ENCODE measurements at regions not wholly inside any gene's neighbourhood (a gene's known extent, or its start where the extent isn't known, plus 50 kb on each side); places are given as distances from the start of the nearest gene placed in this dataset.
"Not testable (repeated sequence)": the region's sequence is repeated elsewhere in the genome, so short reads cannot be mapped to it uniquely, and the experiment has no call there.

GRCh38 chr5:17831279-17831678 lies 197.0 kb downstream of the TAF11L14 start:
- no peak for DNase-seq

- no peak for DNase-seq
These were observed 198.9 kb downstream of the TAF11L14 start for GRCh38 chr5:17832949-17833745.

- no peak for DNase-seq
These were observed 203.5 kb downstream of the TAF11L14 start for GRCh38 chr5:17837757-17838156.

- DNase-seq: no peak
These were observed 204.2 kb downstream of the TAF11L14 start for GRCh38 chr5:17838469-17838868.

- DNase-seq: no peak
These were observed 205.6 kb downstream of the TAF11L14 start for GRCh38 chr5:17839848-17840247.

- no peak for DNase-seq
These were observed 212.2 kb downstream of the TAF11L14 start for GRCh38 chr5:17846496-17846895.

- no peak for DNase-seq
These were observed 213.0 kb downstream of the TAF11L14 start for GRCh38 chr5:17847286-17847685.

GRCh38 chr5:17852111-17852510 lies 217.9 kb downstream of the TAF11L14 start:
- no peak for DNase-seq

- no peak for DNase-seq
These were observed 218.5 kb downstream of the TAF11L14 start for GRCh38 chr5:17852740-17853139.

GRCh38 chr5:17854901-17855300 lies 220.6 kb downstream of the TAF11L14 start:
- DNase-seq: no peak

- DNase-seq: no peak
These were observed 226.5 kb downstream of the TAF11L14 start for GRCh38 chr5:17860660-17861315.

- DNase-seq: not testable (repeated sequence)
These were observed 230.6 kb downstream of the TAF11L14 start for GRCh38 chr5:17864903-17865302.

- DNase-seq: not testable (repeated sequence)
These were observed 231.7 kb downstream of the TAF11L14 start for GRCh38 chr5:17865966-17866365.

GRCh38 chr5:17872204-17872603 lies 237.9 kb downstream of the TAF11L14 start:
- no peak for DNase-seq

GRCh38 chr5:17878541-17878940 lies 244.3 kb downstream of the TAF11L14 start:
- no peak for DNase-seq

- no peak for DNase-seq
These were observed 245.0 kb downstream of the TAF11L14 start for GRCh38 chr5:17879276-17879675.

GRCh38 chr5:17880869-17881268 lies 246.6 kb downstream of the TAF11L14 start:
- DNase-seq: no peak

GRCh38 chr5:17882760-17883488 lies 248.7 kb downstream of the TAF11L14 start:
- no peak for DNase-seq

- DNase-seq: no peak
These were observed 253.9 kb downstream of the TAF11L14 start for GRCh38 chr5:17888155-17888554.

- DNase-seq: no peak
These were observed 256.2 kb downstream of the TAF11L14 start for GRCh38 chr5:17890501-17890900.

GRCh38 chr5:17891881-17892280 lies 257.6 kb downstream of the TAF11L14 start:
- DNase-seq: no peak

- no peak for DNase-seq
These were observed 258.9 kb downstream of the TAF11L14 start for GRCh38 chr5:17893026-17893635.

Measured in retina (tissue), 1 donor.